ENCODE measurements at regions not wholly inside any gene's neighbourhood (a gene's known extent, or its start where the extent isn't known, plus 50 kb on each side); places are given as distances from the start of the nearest gene placed in this dataset.

DNA sequence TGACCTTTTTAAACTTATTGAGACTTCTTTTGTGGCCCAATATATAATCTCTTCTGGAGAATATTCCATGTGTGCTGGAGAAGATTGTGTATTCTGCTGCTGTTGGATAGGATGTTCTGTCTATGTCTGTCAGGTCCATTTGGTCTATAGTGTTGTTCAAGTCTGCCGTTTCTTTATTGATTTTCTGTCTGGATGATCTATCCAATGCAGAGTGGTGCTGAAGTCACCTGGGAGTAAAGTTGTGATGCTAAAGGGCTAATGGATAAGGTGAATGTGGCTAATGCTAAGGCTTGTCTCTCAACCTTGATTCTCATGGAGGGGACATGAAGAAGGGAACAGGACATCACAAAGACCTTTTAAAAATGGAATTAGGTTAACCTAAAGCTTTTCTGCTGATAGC lies 72.0 kb upstream of the AP1S2 start:
- Histone ChIP-seq H3K9me1 (replicated peaks; ENCODE audit: control insufficient read depth, extremely low read depth, insufficient read depth, low read length) (no peaks in the 10 kb centered on the region), H3K79me2 (ENCODE audit: control insufficient read depth, insufficient read depth, low read length) (no peaks in the 10 kb centered on the region), H3K4me1 (ENCODE audit: control insufficient read depth, extremely low read depth, insufficient read depth, low read length) (no peaks in the 10 kb centered on the region), H3K4me3 (replicated peaks in 1 of 3; ENCODE audit: insufficient read depth in 1 of 3, low read depth in 1 of 3, low read length in 3 of 3) (no peak overlapping the region), H3K9ac (replicated peaks; ENCODE audit: extremely low read depth, insufficient read depth, low read length) (no peak overlapping the region), H3K4me2 (ENCODE audit: insufficient read depth, low read length) (no peak overlapping the region), H3K9me3 (replicated peaks; ENCODE audit: control insufficient read depth, insufficient read depth, low read length) (no peaks in the 10 kb centered on the region), H2AFZ (ENCODE audit: low read depth, low read length) (no peak overlapping the region), H3K27me3 (ENCODE audit: control insufficient read depth in 2 of 2, insufficient read depth in 2 of 2, low read length in 2 of 2) (peaks cover 0 to 3% of the 10 kb centered on the region in 2 experiments), H3K27ac (ENCODE audit: insufficient read depth, low read depth, low read length) (no peak overlapping the region), H3K36me3 (ENCODE audit: control insufficient read depth in 2 of 2, extremely low read depth in 1 of 2, insufficient read depth in 2 of 2, low read length in 2 of 2) (no peaks in the 10 kb centered on the region), H4K20me1 (replicated peaks; ENCODE audit: control insufficient read depth, extremely low read depth, insufficient read depth, low read length) (no peaks in the 10 kb centered on the region)
- FAIRE-seq (no peak), DNase-seq (ENCODE audit: low read depth, low spot score) (no peak)
- ChIA-PET POLR2A (no interaction called here), CTCF (no interaction called here)
- TF ChIP-seq JUN (IDR thresholded peaks at IDR 0.05; ENCODE audit: borderline replicate concordance, insufficient read depth, insufficient read length, low read depth) (no peak), POLR2AphosphoS5 (IDR thresholded peaks at IDR 0.05; ENCODE audit: insufficient read depth, low read depth, low read length) (no peak), EZH2 (IDR thresholded peaks at IDR 0.05; ENCODE audit: borderline replicate concordance, low read depth, low read length, severe bottlenecking) (no peak), FOS (IDR thresholded peaks at IDR 0.05; ENCODE audit: borderline replicate concordance, insufficient read depth, low read length) (no peak)
- TF ChIP-seq, protein P1, sequence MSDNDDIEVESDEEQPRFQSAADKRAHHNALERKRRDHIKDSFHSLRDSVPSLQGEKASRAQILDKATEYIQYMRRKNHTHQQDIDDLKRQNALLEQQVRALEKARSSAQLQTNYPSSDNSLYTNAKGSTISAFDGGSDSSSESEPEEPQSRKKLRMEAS (IDR thresholded peaks at IDR 0.05; ENCODE audit: insufficient read depth, insufficient read length) = no peak
- dilution Hi-C loops (cut with MboI; ENCODE audit: extremely low pct_ligation_motif_present, low sequenced_read_pairs) (no loop called here), intact Hi-C loops (cut with micrococcal nuclease) (no loop called here)
- no TSS peak for BruUV-seq (replicated peaks)

DNA sequence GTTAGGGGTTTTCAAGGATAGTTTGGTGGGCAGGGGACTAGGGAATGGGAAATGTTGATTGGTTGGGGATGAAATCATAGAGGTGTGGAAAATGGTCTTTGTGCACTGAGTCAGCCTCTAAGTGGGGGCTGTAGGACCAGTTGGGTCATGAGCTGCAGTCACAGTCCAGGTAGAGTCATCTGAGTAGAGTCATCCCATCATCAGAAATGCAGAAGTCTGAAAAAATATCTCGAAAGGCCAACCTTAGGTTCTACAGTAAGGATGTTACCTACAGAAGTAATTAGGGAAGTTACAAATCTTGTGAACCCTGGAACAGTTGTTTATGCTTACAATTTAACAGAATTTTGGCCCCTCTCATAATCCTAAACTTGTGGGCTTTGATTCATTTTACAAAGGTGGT lies 63.4 kb upstream of the AP1S2 start:
- no TSS peak for BruUV-seq (replicated peaks)
- Histone ChIP-seq H3K9me1 (replicated peaks; ENCODE audit: control insufficient read depth, extremely low read depth, insufficient read depth, low read length) (no peaks in the 10 kb centered on the region), H3K36me3 (ENCODE audit: control insufficient read depth in 2 of 2, extremely low read depth in 1 of 2, insufficient read depth in 2 of 2, low read length in 2 of 2) (no peaks in the 10 kb centered on the region), H3K27me3 (ENCODE audit: control insufficient read depth in 2 of 2, insufficient read depth in 2 of 2, low read length in 2 of 2) (no peaks in the 10 kb centered on the region), H3K4me2 (ENCODE audit: insufficient read depth, low read length) (no peak overlapping the region), H4K20me1 (replicated peaks; ENCODE audit: control insufficient read depth, extremely low read depth, insufficient read depth, low read length) (no peaks in the 10 kb centered on the region), H3K79me2 (ENCODE audit: control insufficient read depth, insufficient read depth, low read length) (no peaks in the 10 kb centered on the region), H3K9ac (replicated peaks; ENCODE audit: extremely low read depth, insufficient read depth, low read length) (no peak overlapping the region), H3K9me3 (replicated peaks; ENCODE audit: control insufficient read depth, insufficient read depth, low read length) (no peaks in the 10 kb centered on the region), H3K27ac (ENCODE audit: insufficient read depth, low read depth, low read length) (no peak overlapping the region), H3K4me1 (ENCODE audit: control insufficient read depth, extremely low read depth, insufficient read depth, low read length) (peaks cover 15% of the 10 kb centered on the region), H3K4me3 (replicated peaks in 1 of 3; ENCODE audit: insufficient read depth in 1 of 3, low read depth in 1 of 3, low read length in 3 of 3) (no peak overlapping the region), H2AFZ (ENCODE audit: low read depth, low read length) (no peak overlapping the region)
- CTCF ChIA-PET = no interaction called here
- no peak for FAIRE-seq
- TF ChIP-seq, protein P2, sequence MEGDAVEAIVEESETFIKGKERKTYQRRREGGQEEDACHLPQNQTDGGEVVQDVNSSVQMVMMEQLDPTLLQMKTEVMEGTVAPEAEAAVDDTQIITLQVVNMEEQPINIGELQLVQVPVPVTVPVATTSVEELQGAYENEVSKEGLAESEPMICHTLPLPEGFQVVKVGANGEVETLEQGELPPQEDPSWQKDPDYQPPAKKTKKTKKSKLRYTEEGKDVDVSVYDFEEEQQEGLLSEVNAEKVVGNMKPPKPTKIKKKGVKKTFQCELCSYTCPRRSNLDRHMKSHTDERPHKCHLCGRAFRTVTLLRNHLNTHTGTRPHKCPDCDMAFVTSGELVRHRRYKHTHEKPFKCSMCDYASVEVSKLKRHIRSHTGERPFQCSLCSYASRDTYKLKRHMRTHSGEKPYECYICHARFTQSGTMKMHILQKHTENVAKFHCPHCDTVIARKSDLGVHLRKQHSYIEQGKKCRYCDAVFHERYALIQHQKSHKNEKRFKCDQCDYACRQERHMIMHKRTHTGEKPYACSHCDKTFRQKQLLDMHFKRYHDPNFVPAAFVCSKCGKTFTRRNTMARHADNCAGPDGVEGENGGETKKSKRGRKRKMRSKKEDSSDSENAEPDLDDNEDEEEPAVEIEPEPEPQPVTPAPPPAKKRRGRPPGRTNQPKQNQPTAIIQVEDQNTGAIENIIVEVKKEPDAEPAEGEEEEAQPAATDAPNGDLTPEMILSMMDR (IDR thresholded peaks at IDR 0.05; ENCODE audit: extremely low read depth in 1 of 2, insufficient read depth in 1 of 2, low read depth in 1 of 2, low read length in 2 of 2) = no peak
- TF ChIP-seq GATA2 (IDR thresholded peaks at IDR 0.05; ENCODE audit: insufficient read depth, insufficient read length, low read depth, low read length) (no peak), EZH2 (IDR thresholded peaks at IDR 0.05; ENCODE audit: borderline replicate concordance, low read depth, low read length, severe bottlenecking) (no peak), JUN (IDR thresholded peaks at IDR 0.05; ENCODE audit: borderline replicate concordance, insufficient read depth, insufficient read length, low read depth) (no peak), POLR2A (IDR thresholded peaks at IDR 0.05; ENCODE audit: low read depth, low read length) (no peak), FOS (IDR thresholded peaks at IDR 0.05; ENCODE audit: borderline replicate concordance, insufficient read depth, low read length) (no peak), MYC (IDR thresholded peaks at IDR 0.05; ENCODE audit: low read depth, low read length) (no peak), POLR2AphosphoS5 (IDR thresholded peaks at IDR 0.05; ENCODE audit: insufficient read depth, low read depth, low read length) (no peak)
- TF ChIP-seq, protein P1 (IDR thresholded peaks at IDR 0.05; ENCODE audit: insufficient read depth, insufficient read length) = no peak
- dilution Hi-C loops (cut with MboI; ENCODE audit: extremely low pct_ligation_motif_present, low sequenced_read_pairs) = no loop called here
- POLR2A ChIA-PET = no interaction called here
- no peak for DNase-seq (ENCODE audit: low read depth, low spot score)
- intact Hi-C loops (cut with micrococcal nuclease) = no loop called here
